ENCODE measurements at regions not wholly inside any gene's neighbourhood (a gene's known extent, or its start where the extent isn't known, plus 50 kb on each side); places are given as distances from the start of the nearest gene placed in this dataset.

DNA sequence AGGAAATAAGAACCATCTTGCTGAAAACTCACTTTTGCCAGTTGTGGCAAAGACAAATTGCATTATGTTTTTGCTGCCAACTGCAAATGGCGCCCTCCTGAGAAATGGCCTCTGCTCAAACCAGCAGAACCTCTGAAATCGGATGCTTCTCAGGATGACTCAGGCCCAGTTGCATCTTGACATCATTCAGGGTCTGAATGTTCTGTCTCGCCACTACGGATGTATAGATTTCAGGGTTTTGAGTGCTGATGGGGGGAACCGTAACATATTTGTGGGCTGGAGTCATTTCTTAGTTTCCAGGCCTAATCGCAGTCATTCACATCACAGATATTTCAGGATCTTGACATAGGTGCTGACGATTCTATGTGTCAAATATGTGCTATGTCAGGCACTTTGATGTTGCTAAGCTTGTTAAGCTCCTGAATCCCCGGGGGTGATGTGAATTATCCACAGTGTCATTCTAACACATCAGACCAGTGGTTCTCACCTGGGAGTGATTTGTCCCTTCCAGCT lies 207.1 kb downstream of the NFATC2 start:
- DNase-seq, result peak; percentile 7 to 9

GRCh38 chr20:51334609-51335008 lies 207.9 kb downstream of the NFATC2 start:
- DNase-seq, result no peak

DNA sequence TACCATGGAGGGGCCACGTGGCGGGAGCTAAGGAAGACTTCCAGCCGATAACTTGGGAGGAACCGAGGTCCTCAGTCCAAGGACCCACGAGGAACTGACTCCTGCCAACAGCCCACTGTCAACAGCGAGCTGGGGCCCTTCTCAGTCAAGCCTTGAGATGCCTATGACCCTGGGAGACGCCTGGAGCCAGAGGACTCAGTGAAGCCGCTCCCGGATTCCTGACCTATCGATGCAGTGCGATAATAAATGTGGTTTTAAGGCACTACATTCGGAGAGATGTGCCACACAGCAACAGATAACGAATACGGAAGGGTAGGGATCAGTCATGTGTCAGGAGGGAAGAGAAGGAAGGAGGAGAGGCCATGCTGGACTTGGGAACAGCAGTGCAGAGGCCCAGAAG lies 208.5 kb downstream of the NFATC2 start:
- no peak for DNase-seq

- DNase-seq, result no peak
Measured at GRCh38 chr20:51333446-51333845, 209.1 kb downstream of the NFATC2 start.

GRCh38 chr20:51331481-51331880 lies 211.0 kb downstream of the NFATC2 start:
- DNase-seq, result no peak

DNA sequence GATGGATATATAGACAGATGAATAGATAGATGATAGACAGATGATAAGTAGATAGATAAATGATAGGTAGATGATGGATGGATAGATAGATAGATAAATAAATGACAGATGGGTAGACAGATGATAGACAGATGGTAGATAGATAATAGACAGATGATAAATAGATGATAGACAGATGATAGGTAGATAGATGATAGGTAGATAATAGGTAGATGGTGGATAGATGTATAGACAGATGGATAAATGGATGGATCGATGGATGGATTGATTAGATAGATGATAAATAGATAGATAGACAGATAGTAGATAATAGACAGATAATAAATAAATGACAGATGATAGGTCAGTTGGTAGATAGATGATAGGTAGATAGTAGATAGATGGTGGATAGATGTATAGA lies 212.7 kb downstream of the NFATC2 start:
- DNase-seq, result no peak

- no peak for DNase-seq
Measured at GRCh38 chr20:51327251-51327841, 215.2 kb downstream of the NFATC2 start.

- DNase-seq, result peak; percentile 49 to 60
Measured at GRCh38 chr20:51326201-51326819, 216.2 kb downstream of the NFATC2 start.

DNA sequence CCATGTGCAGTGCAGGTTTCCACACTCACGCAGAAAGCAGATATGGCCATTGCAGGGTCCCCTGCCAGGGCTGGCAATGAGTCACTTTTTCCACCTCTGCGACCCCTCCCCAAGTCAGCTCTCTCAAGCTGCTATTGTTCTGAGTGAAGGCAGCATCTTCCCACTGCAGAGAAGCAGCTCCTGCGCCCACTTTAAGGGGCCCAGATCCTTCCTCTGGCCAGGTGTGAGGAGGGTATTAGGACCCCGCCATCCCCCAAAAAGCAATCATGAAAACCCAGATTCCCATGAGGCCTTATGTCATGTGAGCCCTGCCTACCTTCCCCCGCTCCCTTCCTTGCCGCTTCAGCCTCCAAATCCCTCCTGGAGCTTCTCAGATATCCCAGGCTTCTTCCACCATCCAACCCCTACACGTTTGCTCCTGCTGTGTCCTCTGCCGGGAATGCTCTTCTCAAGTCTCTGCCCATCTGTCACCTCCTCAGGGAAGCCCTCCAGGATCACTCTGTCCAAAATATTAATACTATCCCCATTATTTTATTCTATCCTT lies 220.3 kb downstream of the NFATC2 start:
- DNase-seq, result no peak

GRCh38 chr20:51321343-51322163 lies 221.0 kb downstream of the NFATC2 start:
- DNase-seq, result no peak

- no peak for DNase-seq
Measured at GRCh38 chr20:51319522-51319921, 223.0 kb downstream of the NFATC2 start.

DNA sequence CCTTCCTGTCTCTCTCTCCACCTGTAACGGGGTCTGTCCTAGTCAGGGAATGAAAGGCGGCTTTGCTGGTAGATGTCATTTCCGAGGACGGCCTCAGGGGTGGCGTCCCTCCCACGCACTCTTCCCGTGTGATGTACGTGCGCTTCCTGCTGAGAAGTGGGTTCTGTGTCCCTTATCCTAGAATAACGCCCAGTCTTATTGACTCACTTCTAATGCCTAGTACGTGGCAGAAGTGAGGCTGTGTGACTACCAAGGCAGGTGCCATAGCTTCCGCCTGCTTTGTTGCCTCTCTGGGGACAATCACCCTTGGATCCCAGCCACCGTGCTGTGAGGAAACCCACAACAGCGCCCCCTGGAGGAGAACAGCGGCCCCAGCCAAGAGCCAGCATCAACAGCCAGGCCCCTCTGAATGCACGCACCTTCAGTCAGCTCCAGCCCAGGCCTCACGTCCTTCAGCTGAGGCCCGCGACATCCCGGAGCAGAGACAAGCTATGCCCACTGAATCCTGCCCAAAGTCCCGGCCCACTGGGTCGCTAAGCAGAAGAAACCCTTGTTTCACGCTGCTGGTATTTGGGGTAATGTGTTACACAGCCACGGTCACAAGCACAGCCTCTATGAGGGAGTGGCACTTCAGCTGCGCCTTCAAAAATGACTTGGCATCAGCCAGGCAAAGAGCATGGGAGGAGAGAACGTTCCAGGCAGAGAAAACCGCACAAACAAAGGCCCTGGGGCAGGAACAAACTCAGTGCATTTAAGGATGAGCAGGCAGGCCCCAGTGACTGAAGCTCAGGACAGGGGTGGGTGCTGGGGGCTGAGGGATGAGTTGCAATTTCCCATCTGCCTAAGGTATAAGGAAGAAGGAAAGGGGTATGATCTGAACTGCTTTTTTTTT lies 224.2 kb downstream of the NFATC2 start:
- DNase-seq, result peak; percentile 71 to 73

DNA sequence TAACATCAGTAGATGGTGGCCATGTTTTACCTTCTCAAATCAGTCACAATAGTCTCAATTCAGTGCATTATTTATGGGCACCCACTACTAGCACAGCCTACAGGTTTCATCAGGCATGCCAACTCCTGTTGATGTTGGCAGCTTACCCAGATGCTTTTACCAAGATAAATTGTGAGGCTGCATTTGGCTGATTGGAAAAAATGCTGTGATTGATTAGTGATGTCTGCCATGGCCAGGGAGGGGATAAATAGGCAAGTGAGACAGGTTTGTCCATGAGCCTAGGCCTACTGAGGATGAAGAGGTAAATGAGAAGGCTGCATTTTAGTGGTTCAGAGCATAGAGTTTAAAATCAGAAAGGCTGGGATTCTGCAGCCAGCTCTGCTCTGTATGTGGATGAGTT lies 227.1 kb downstream of the NFATC2 start:
- no peak for DNase-seq

DNA sequence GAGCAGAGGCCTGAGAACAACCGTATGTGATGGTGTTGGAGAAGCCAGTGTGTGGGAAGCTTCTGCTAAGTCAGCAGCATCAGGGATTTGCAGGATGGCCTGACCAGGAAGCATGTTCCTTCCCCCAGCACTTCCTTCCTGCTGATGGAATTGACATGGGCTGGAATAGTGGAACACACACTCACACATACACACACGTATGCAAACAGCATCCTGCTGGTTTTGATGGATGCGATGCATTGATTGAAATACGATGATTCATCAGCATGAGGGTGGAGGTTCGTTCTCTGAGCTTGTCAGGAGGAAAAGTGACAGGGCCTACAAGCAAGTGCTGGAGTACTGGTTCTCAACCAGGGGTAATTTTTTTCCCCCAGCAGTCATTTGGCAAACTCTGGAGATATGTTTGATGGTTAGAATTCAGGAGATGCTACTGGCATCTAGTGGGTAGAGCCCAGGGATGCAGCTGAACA lies 229.1 kb downstream of the NFATC2 start:
- DNase-seq, result no peak

GRCh38 chr20:51312480-51312783 lies 230.1 kb downstream of the NFATC2 start:
- DNase-seq, result no peak

GRCh38 chr20:51311636-51312479 lies 230.7 kb downstream of the NFATC2 start:
- no peak for DNase-seq

GRCh38 chr20:51310216-51310615 lies 232.3 kb downstream of the NFATC2 start:
- DNase-seq, result no peak

DNA sequence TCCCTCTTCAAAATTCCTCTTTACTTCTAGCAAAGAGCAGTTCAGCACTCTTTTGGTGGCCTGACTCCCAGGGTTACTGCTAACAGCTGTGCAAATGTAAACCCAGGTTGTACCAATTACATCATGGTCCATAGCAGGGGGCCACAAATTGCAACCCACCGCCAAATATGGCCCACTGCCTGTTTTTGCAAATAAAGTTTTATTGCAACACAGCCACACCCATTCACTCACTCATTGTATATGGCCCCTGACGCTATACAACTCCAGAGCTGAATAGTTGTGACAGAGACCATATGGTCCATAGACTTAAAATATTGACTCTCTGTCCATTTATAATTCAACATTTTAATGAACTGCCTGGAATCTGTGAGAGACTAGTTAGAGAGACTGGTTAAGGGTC lies 233.4 kb downstream of the NFATC2 start:
- DNase-seq, result no peak

- peak; percentile 76 to 82 for DNase-seq
Measured at GRCh38 chr20:51306521-51307358, 235.8 kb downstream of the NFATC2 start.

DNA sequence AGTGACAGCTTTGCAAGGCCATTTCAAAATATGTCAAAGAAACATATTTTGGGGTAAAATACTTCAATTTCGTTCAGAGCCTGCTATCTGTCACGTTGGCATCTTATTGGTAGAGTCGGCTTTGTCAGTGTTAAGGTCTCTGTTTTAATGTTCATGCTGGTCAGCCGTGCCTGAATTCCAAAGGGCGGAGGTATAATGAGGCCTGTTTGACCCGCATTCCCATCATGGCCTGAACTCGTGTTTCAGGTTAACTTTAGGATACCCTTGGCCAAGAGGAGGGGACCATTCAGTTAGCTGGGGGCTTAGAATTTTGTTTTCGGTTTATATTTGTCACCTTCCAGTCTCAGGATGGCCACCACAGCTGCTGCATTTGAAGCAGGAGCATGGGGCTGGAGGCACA lies 236.4 kb downstream of the NFATC2 start:
- no peak for DNase-seq

All from stimulated activated CD4-positive, alpha-beta T cell treated with anti-CD3 and anti-CD28 coated beads, Interleukin-2, amount 100 ng/mL, for 48 hours (primary cell).